Sigmoid colon (tissue), 4 donors: ENCODE measurements at regions not wholly inside any gene's neighbourhood (a gene's known extent, or its start where the extent isn't known, plus 50 kb on each side); places are given as distances from the start of the nearest gene placed in this dataset.

ENCODE experiments used
- POLR2AphosphoS5 ChIP-seq, 4 donors: sonication (generic); formaldehyde crosslinking; IDR thresholded peaks; one replicate each; pipeline ENCODE4 v1.6.1; 2017; ENCODE audit warnings: antibody characterized with exemption in 4 of 4
- TF ChIP-seq, protein P1 (sequence below), 4 experiments: fragments of 450-650 bp in 3 of 4; fragments of 200-600 bp in 1 of 4; IDR thresholded peaks; one replicate each; pipeline ENCODE4 v1.5.1; 2016 to 2019; ENCODE audit warnings: antibody characterized with exemption in 4 of 4, mild to moderate bottlenecking in 3 of 4, moderate library complexity in 2 of 4

DNA sequence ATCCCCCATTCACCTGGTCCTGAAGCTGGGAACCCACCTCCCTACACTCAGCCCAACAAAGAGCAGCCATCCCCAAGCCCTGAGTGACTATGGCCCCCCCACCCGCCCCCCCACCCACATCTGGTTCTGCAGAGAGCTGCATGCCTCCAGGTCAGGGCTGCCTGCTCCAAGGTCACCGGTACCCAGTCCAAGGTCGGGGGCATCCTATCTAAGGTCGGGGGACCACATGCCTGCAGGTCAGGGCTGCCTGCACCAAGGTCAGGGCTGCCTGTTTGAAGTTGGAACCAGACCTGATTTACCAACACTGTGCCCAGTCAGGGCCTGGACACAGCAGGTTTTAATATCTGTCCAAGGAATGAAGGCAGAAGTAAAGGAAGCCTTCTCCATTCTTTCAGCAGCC is 66.1 kb upstream of the GPC1 start:
- TF ChIP-seq POLR2AphosphoS5 (IDR thresholded peaks at IDR 0.05), result no peak
- TF ChIP-seq, protein P1, sequence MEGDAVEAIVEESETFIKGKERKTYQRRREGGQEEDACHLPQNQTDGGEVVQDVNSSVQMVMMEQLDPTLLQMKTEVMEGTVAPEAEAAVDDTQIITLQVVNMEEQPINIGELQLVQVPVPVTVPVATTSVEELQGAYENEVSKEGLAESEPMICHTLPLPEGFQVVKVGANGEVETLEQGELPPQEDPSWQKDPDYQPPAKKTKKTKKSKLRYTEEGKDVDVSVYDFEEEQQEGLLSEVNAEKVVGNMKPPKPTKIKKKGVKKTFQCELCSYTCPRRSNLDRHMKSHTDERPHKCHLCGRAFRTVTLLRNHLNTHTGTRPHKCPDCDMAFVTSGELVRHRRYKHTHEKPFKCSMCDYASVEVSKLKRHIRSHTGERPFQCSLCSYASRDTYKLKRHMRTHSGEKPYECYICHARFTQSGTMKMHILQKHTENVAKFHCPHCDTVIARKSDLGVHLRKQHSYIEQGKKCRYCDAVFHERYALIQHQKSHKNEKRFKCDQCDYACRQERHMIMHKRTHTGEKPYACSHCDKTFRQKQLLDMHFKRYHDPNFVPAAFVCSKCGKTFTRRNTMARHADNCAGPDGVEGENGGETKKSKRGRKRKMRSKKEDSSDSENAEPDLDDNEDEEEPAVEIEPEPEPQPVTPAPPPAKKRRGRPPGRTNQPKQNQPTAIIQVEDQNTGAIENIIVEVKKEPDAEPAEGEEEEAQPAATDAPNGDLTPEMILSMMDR (IDR thresholded peaks at IDR 0.05), result no peak
